MM.1S (cell line): ENCODE measurements at regions not wholly inside any gene's neighbourhood (a gene's known extent, or its start where the extent isn't known, plus 50 kb on each side); places are given as distances from the start of the nearest gene placed in this dataset.

Experiments used
- DNase-seq: peaks from one replicate; pipeline ENCODE4 v3.0.0-alpha.2; 2015
- H2AFZ ChIP-seq: fragments of 300-600 bp; sonication (generic); 2 replicates; pipeline ENCODE4 v1.6.0; 2016; ENCODE audit warnings: antibody characterized with exemption, low read length
- H3F3A ChIP-seq: fragments of 300-600 bp; sonication (generic); 2 replicates; pipeline ENCODE4 v1.6.1; 2016; ENCODE audit warnings: mild to moderate bottlenecking, antibody characterized with exemption, low read length, moderate library complexity, mixed read lengths; ENCODE audit not compliant: insufficient read depth
- H3K27ac ChIP-seq: fragments of 300-600 bp; sonication (generic); 2 replicates; pipeline ENCODE4 v1.5.1; 2016; ENCODE audit warnings: mild to moderate bottlenecking, low read length
- H3K27me3 ChIP-seq: fragments of 300-600 bp; sonication (generic); replicated peaks from 2 replicates; pipeline ENCODE4 v1.6.0; 2016; ENCODE audit warnings: low read length; ENCODE audit not compliant: insufficient read depth
- H3K36me3 ChIP-seq: fragments of 300-600 bp; sonication (generic); replicated peaks from 2 replicates; pipeline ENCODE4 v1.6.1; 2016; ENCODE audit warnings: mild to moderate bottlenecking, low read length, mixed read lengths; ENCODE audit not compliant: insufficient read depth
- H3K4me1 ChIP-seq: fragments of 300-600 bp; sonication (generic); 2 replicates; pipeline ENCODE4 v1.6.1; 2016; ENCODE audit warnings: low read length, mixed read lengths
- H3K4me2 ChIP-seq: fragments of 300-600 bp; sonication (generic); 2 replicates; pipeline ENCODE4 v1.6.0; 2016; ENCODE audit warnings: low read depth, low read length
- H3K4me3 ChIP-seq: fragments of 300-600 bp; sonication (generic); 2 replicates; pipeline ENCODE4 v1.5.1; 2016; ENCODE audit warnings: low read length, mixed read lengths
- H3K79me2 ChIP-seq: fragments of 300-600 bp; sonication (generic); 2 replicates; pipeline ENCODE4 v1.6.1; 2016; ENCODE audit warnings: mixed run types, low read length, mixed read lengths
- H3K9ac ChIP-seq: fragments of 300-600 bp; sonication (generic); 2 replicates; pipeline ENCODE4 v1.6.1; 2016; ENCODE audit warnings: low read length, mixed read lengths
- H3K9me2 ChIP-seq: fragments of 300-600 bp; sonication (generic); replicated peaks from 2 replicates; pipeline ENCODE4 v1.6.1; 2016; ENCODE audit warnings: mild to moderate bottlenecking, low read length, mixed read lengths; ENCODE audit not compliant: insufficient read depth
- H3K9me3 ChIP-seq: fragments of 300-600 bp; sonication (generic); replicated peaks from 2 replicates; pipeline ENCODE4 v1.6.1; 2016; ENCODE audit warnings: mild to moderate bottlenecking, low read length, mixed read lengths; ENCODE audit not compliant: insufficient read depth
- H4K20me1 ChIP-seq: fragments of 300-600 bp; sonication (generic); 2 replicates; pipeline ENCODE4 v1.6.1; 2016; ENCODE audit warnings: mild to moderate bottlenecking, low read length, moderate library complexity, mixed read lengths; ENCODE audit not compliant: insufficient read depth
- EZH2 ChIP-seq: fragments of 300-600 bp; sonication (generic); optimal IDR thresholded peaks from 2 replicates; pipeline ENCODE3; 2017; ENCODE audit warnings: low read depth, mild to moderate bottlenecking, antibody characterized with exemption, low read length, mixed read lengths
- EZH2phosphoT487 ChIP-seq: fragments of 300-600 bp; sonication (generic); IDR thresholded peaks from 2 replicates; pipeline ENCODE4 v1.6.1; 2018; ENCODE audit warnings: antibody characterized with exemption, low read length
- TF ChIP-seq, protein P1 (sequence below): fragments of 300-600 bp; sonication (generic); IDR thresholded peaks from 2 replicates; pipeline ENCODE4 v1.5.1; 2016; ENCODE audit warnings: antibody characterized with exemption, low read length, mixed read lengths

DNA sequence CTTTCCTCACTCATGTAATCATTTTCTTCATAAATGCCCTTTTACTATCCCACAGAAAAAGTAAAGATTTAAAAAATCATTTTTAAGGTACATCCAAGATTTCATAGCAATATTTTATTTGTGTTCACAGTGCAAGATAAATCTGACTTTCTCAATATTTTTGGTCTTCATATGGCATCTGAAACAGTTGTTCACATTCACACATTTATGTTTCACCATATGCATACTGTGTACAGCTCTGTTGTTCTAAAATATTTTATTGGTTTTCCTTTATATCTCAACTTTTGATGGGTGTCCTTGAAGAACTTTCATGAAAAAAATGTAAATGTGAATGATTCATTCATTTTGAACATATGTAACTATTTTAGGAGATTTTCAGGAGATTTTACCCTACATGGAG is 348.7 kb downstream of the SNAPC1 start:
- no peak overlapping the region for H3K9ac ChIP-seq
- H3K9me2 ChIP-seq, result no peaks in the 10 kb centered on the region
- H3K4me3 ChIP-seq, result no peak overlapping the region
- no peaks in the 10 kb centered on the region for H3K79me2 ChIP-seq
- no peaks in the 10 kb centered on the region for H4K20me1 ChIP-seq
- TF ChIP-seq, protein P1, sequence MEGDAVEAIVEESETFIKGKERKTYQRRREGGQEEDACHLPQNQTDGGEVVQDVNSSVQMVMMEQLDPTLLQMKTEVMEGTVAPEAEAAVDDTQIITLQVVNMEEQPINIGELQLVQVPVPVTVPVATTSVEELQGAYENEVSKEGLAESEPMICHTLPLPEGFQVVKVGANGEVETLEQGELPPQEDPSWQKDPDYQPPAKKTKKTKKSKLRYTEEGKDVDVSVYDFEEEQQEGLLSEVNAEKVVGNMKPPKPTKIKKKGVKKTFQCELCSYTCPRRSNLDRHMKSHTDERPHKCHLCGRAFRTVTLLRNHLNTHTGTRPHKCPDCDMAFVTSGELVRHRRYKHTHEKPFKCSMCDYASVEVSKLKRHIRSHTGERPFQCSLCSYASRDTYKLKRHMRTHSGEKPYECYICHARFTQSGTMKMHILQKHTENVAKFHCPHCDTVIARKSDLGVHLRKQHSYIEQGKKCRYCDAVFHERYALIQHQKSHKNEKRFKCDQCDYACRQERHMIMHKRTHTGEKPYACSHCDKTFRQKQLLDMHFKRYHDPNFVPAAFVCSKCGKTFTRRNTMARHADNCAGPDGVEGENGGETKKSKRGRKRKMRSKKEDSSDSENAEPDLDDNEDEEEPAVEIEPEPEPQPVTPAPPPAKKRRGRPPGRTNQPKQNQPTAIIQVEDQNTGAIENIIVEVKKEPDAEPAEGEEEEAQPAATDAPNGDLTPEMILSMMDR, result no peak
- H2AFZ ChIP-seq, result no peak overlapping the region
- H3K27ac ChIP-seq, result no peak overlapping the region
- H3K4me2 ChIP-seq, result no peak overlapping the region
- no peaks in the 10 kb centered on the region for H3K36me3 ChIP-seq
- H3K9me3 ChIP-seq, result no peaks in the 10 kb centered on the region
- no peaks in the 10 kb centered on the region for H3K27me3 ChIP-seq
- no peak for DNase-seq
- no peaks in the 10 kb centered on the region for H3F3A ChIP-seq
- H3K4me1 ChIP-seq, result no peaks in the 10 kb centered on the region

DNA sequence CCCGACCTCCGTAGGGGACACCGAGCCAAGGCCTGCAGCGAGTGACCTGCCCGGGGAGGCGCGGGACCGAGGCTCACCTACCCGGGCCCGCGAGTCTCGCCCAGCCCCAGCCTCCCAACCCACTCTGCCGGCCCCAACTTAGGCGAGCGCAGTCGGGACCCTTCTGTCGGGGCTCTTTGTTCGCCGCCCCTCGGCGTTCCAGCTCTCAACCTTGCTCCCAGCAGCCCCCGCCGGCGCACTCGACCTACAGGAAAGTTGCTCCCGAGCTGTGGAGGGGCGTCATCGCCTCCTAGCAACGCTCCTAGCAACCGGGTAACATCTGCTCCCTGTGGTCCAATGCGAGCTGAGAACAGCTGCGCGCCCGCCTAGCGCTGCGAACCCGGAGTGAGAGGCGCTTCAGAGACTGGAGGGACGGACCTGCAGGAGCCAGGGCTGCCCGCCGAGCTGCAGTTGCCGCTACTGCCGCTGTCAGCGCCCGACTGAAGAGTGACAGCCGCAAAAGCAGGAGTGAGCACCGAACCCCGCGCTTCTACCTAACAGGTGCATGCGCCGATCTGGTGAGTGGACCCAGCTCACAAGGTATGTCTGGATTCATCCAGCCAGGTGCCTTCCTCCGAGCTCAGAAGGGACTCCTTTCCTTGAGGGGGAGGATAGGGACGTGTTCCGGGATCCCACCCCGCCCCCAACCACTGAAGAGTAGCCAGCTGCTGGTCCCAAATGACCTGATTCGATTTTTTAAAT is 355.0 kb downstream of the SNAPC1 start:
- no peak overlapping the region for H2AFZ ChIP-seq

DNA sequence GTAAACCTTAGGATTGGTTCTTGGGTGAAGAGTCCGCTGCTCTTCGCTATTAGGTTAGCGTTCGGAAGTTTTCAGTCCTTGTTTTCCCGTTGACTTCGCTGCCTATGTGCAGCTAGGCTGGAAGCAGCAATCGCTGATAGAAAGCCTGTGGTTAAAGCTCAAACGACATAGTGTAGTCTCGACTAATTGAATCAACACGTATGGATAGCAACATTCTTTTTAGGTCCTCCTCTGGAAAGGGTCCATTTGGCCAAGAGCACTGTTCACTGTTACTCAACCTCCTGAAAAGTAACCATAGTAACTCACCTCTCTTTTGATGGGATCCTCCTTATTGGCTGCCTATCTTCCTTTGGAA is 355.5 kb downstream of the SNAPC1 start:
- DNase-seq, result no peak

More for the DNA sequence above, 355.0 kb downstream of the SNAPC1 start:
- H3K9me3 ChIP-seq, result no peaks in the 10 kb centered on the region
- H4K20me1 ChIP-seq, result no peaks in the 10 kb centered on the region
- DNase-seq, result peak; percentile 69
- H3K27me3 ChIP-seq, result no peaks in the 10 kb centered on the region
- H3K4me1 ChIP-seq, result no peaks in the 10 kb centered on the region
- H3K27ac ChIP-seq, result no peak overlapping the region
- H3K4me2 ChIP-seq, result peak overlapping the region; percentile 49; the same call in 1 of the 2 replicates
- H3K9ac ChIP-seq, result no peak overlapping the region
- H3K79me2 ChIP-seq, result no peaks in the 10 kb centered on the region
- TF ChIP-seq, protein P1, result peak; percentile 36
- no peak for TF ChIP-seq EZH2
- no peaks in the 10 kb centered on the region for H3K36me3 ChIP-seq
- no peaks in the 10 kb centered on the region for H3K9me2 ChIP-seq
- H3K4me3 ChIP-seq, result no peak overlapping the region; the same call in 1 of the 2 replicates
- no peaks in the 10 kb centered on the region for H3F3A ChIP-seq

More for the DNA sequence above, 355.5 kb downstream of the SNAPC1 start:
- H4K20me1 ChIP-seq, result no peaks in the 10 kb centered on the region
- TF ChIP-seq EZH2phosphoT487 (no peak), EZH2 (no peak)
- TF ChIP-seq, protein P1, result no peak
- no peaks in the 10 kb centered on the region for H3K36me3 ChIP-seq
- no peaks in the 10 kb centered on the region for H3K27me3 ChIP-seq
- no peaks in the 10 kb centered on the region for H3K9me3 ChIP-seq
- H3K79me2 ChIP-seq, result no peaks in the 10 kb centered on the region
- no peaks in the 10 kb centered on the region for H3K9me2 ChIP-seq
- H3K27ac ChIP-seq, result no peak overlapping the region
- H2AFZ ChIP-seq, result no peak overlapping the region
- H3K4me2 ChIP-seq, result peak overlapping the region; percentile 49; the same call in 1 of the 2 replicates
- no peaks in the 10 kb centered on the region for H3K4me1 ChIP-seq
- no peak overlapping the region for H3K9ac ChIP-seq
- H3K4me3 ChIP-seq, result no peak overlapping the region; the same call in 1 of the 2 replicates
- H3F3A ChIP-seq, result no peaks in the 10 kb centered on the region
